NCI-H1930 (cell line): ENCODE measurements at regions not wholly inside any gene's neighbourhood (a gene's known extent, or its start where the extent isn't known, plus 50 kb on each side); places are given as distances from the start of the nearest gene placed in this dataset.
"Not testable (repeated sequence)": the region's sequence is repeated elsewhere in the genome, so short reads cannot be mapped to it uniquely, and the experiment has no call there.

ENCODE experiments used
- DNase-seq, 2 experiments: peaks; one replicate each; lab custom pipeline; 2025; lab: John Stamatoyannopoulos, UW

DNA sequence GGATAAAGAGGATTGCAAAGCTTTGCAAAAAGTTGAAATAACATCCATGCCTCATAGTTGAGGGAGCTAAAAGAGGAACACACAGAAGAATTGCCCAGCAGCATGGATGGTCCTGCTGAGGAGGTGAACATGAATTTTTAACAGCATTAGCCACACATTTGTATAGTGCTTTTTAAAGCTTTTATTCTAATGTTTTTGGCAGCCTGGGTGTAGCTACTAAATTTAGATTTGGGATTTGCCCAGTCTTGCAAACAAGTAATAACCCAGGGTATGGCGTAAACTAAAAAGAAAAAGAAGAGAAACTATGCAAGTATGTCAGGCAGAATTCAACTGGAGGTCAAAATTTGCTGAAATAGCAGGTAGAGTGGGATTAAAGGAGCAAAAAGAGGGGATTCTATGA is 75.1 kb upstream of the PTPRK start:
- DNase-seq = no peak

- no peak for DNase-seq
These were observed 65.7 kb upstream of the PTPRK start for GRCh38 chr6:128586095-128586494.

DNA sequence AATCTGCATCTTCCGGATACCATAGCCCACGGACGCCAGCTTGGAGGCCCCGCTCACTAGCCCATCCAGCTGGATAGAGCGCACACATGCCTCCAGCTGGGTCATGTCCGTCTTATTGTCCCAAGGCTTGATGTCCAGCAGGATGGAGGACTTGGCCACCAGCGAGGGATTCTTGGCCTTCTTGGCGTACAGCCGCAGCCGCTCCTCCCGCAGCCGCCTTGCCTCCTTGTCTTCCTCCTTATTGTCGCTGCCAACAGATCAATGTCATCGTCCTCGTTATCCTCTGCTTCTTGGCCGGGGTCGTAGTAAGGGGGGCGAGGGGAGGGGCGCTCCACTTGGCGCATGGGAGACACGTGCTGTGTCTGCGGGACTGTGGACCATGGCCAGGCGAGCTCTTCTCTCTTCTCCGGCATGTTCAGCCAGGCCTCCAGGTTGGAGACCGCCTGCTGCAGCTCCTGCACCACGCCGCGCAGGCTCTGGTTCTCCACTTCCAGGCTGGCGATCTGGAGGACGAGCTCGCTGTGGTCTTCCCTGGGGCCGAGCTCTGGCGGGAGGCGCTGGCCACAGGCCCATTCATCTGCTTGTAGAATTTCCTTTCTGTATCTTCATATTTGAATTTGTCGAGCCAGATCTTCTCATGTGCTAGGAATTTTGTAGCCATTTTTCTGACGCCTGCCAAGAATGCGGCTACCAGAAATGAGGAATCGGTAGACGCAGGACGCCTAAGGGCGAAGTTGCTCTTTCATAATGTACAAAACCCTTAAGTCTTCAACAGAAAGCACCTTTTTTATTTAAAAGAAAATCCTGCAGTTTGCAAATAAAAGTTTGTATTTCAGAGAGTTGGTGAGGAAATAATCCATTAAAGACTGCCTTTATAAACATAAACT is 60.1 kb upstream of the PTPRK start:
- DNase-seq = no peak

DNA sequence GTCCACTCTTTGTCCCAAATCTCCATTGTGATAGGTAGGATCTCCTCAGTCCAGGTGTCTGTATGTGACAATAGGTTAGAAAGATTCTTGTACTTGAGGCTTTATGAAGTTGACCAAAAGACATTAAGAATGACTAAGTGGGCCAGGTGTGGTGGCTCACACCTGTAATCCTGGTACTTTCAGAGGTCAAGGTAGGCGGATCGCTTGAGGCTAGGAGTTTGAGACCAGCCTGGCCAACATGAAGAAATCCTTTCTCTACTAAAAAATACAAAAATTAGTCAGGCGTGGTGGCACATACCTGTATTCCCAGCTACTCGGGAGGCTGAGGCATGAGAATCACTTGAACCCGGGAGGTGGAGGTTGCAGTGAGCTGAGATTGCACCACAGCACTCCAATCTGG is 54.9 kb upstream of the PTPRK start:
- not testable (repeated sequence) for DNase-seq

DNA sequence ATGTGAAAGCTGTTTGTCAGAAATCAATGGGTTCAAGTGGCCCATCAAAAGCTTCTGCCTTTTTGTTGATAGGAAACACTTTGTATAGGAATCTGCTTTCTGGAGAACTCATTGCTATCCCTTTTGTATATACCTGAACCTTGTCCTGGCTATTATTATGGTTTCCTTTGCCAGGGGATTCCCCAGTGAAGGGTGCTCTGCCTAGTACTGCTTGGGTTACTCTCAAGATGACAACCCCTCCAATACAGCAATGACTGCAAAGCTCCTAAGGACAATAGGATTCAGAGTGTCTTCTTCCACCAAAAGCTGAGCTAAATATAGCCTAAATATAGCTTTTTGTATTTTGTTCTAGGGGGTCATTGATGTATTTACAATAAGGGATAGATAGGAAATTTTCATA is 54.0 kb upstream of the PTPRK start:
- DNase-seq = no peak

DNA sequence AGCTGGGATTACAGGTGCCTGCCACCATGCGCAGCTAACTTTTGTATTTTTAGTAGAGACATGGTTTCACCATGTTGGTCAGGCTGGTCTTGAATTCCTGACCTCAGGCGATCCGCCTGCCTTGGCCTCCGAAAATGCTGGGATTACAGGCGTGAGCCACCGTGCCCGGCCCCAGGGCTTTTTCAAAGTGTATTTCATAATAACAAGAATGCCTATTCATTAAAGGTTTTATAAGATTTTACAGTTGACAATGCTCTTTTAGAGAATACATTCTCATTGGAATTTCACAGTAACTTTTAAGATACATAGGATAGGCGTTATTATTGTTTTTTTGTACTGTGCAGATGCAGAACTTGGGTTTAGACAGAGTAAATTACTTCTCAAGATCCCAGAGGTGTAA is 52.6 kb upstream of the PTPRK start:
- DNase-seq = no peak

GRCh38 chr6:128572294-128572693 is 51.9 kb upstream of the PTPRK start:
- DNase-seq = no peak

DNA sequence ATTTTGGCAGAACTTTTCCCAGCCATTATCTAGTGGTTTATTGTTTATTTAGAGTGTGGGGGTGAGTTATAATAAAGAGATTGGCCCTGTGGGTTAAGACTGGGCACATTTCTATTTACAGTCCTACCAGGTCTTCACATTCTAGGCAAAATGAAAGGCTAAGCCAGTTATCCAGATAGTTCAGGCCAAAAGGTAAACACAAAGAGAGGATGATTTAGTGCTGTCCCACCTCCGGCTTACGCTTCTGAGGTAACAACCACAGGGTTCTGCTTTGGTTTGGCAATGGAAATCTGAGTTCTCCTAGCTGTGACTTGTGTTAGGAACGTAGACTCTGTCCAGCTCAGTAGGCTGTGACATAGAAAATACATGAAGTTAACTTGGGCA is 50.3 kb upstream of the PTPRK start:
- no peak for DNase-seq

DNA sequence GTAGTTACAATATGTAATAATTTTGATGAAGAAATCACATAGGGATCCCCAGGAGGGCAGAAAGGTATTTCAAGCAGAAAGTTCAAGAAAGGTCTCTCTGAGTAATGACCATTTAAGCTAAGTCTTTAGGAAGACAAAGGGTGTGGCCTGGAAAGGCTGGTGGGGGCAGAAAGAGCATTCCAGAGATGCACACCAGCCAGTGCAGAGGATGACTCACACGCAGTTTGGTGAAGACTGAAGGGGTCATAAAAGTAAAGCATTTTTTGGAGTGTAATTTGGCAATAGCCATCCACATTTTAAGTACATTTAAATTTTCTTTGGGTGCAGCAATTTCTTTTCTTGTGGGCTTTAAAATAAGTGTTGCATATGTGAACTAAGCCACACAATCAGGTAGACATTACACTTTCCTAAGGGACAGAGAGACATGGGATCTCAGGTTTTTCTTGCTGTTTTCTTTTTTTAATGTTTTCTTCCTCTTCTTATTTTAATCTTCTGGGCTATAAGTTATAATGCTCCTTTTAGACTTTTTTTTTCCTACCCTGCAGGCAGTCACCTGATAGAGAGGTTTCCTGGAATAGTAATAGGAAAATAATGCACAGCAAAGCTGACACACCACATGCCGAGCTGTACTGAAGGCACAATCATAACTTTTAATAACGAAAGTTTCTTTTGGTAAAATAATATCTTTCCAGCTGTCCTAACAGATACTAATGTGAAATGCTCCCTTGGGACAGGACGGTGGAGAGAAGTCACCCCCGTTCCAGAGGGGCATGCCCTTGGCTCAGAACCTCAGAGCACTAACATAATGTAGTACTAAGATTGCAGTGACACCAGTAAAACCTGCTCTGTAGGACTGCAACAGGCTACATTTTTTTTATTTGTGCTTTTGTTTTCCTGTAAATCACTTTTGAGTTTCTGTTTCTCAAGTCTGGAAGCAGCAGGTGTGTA is 49.6 kb upstream of the PTPRK start:
- DNase-seq = no peak
